ENCODE measurements at regions not wholly inside any gene's neighbourhood (a gene's known extent, or its start where the extent isn't known, plus 50 kb on each side); places are given as distances from the start of the nearest gene placed in this dataset.
A peak's percentile ranks its signal among the peaks of the same experiment; 100 is the strongest.

DNA sequence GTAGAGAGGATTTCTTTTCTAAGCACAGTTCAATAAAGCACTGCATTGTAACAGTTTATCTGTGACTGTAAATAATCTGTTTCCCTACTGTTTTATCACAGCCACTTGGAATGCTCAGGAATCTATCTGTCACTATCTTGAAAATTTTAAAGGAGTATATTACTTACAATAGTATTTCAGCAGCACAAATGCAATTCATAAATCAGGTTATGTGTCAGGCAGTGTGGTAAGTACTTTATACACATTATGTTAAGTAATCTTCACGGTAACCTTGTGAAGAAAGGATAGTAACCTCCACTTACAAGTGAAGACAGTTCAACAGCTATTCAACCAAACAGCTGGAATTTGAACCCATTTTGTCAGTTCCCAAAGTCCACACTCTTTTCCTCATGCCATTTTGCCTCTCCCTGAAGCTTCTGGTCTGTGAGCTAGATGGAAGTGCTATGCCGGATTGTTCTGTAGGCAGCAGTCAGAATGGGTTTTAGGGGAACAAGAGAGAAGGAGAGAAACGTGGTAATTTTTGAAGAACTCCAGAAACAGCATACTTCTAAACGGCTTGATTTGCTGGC lies 125.0 kb downstream of the KLF12 start:
- DNase-seq: no peak
- no peaks in the 10 kb centered on the region for H4K20me1 ChIP-seq (ENCODE audit: insufficient read depth, low read depth, low read length)
- peaks cover 93% of the 10 kb centered on the region for H3K79me2 ChIP-seq (ENCODE audit: low read length)
- 0 out of 2 replicates have a peak overlapping the region, but pooled peaks have one; percentile 4 for H3K27ac ChIP-seq (ENCODE audit: low read length)
- no peak overlapping the region for H3K9ac ChIP-seq (ENCODE audit: low read length)
- no peak overlapping the region for H2AFZ ChIP-seq (ENCODE audit: low read length)
- peaks cover 61% of the 10 kb centered on the region for H3K4me1 ChIP-seq (ENCODE audit: low read length)
- H3K36me3 ChIP-seq (ENCODE audit: insufficient read depth, low read length): peaks cover 8% of the 10 kb centered on the region; the same call in 1 of the 2 replicates
- no peak overlapping the region for H3K4me2 ChIP-seq (ENCODE audit: low read depth, low read length, poor library complexity, severe bottlenecking)
- H3K9me3 ChIP-seq (ENCODE audit: low read length): no peaks in the 10 kb centered on the region
- H3K27me3 ChIP-seq (ENCODE audit: low read length): no peaks in the 10 kb centered on the region
- H3K9me2 ChIP-seq (replicated peaks; ENCODE audit: insufficient read depth, low read length): no peaks in the 10 kb centered on the region
- no peak overlapping the region for H3K4me3 ChIP-seq (ENCODE audit: low read length)

DNA sequence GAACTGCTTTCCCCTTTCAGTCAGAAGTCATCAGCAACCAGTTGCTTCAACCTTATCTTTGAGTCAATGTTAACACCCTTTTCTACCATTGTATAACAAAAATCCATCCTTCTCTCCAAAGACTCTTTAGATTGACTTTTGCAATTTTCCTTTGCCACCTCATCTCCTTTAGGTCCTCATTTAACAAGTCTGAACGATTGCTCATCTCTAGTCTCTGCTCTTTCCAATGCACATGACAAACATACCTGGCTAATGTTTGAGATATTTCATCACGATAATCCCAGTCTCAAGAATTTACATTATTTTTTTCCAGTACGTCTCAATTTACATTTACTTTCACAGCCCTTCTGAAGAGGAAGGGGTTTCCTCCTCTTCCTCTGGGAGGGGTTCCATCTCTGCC lies 127.5 kb downstream of the KLF12 start:
- no peak for DNase-seq
- no peak overlapping the region for H2AFZ ChIP-seq (ENCODE audit: low read length)
- H4K20me1 ChIP-seq (ENCODE audit: insufficient read depth, low read depth, low read length): no peaks in the 10 kb centered on the region
- no peaks in the 10 kb centered on the region for H3K9me3 ChIP-seq (ENCODE audit: low read length)
- H3K4me1 ChIP-seq (ENCODE audit: low read length): peaks cover 52% of the 10 kb centered on the region
- no peak overlapping the region for H3K9ac ChIP-seq (ENCODE audit: low read length)
- H3K27me3 ChIP-seq (ENCODE audit: low read length): no peaks in the 10 kb centered on the region
- peaks cover 6% of the 10 kb centered on the region; the same call in 1 of the 2 replicates for H3K36me3 ChIP-seq (ENCODE audit: insufficient read depth, low read length)
- H3K4me2 ChIP-seq (ENCODE audit: low read depth, low read length, poor library complexity, severe bottlenecking): no peak overlapping the region
- H3K4me3 ChIP-seq (ENCODE audit: low read length): no peak overlapping the region
- H3K79me2 ChIP-seq (ENCODE audit: low read length): peaks cover 91% of the 10 kb centered on the region
- no peaks in the 10 kb centered on the region for H3K9me2 ChIP-seq (replicated peaks; ENCODE audit: insufficient read depth, low read length)
- peak overlapping the region; percentile 24; the same call in 1 of the 2 replicates for H3K27ac ChIP-seq (ENCODE audit: low read length)

DNA sequence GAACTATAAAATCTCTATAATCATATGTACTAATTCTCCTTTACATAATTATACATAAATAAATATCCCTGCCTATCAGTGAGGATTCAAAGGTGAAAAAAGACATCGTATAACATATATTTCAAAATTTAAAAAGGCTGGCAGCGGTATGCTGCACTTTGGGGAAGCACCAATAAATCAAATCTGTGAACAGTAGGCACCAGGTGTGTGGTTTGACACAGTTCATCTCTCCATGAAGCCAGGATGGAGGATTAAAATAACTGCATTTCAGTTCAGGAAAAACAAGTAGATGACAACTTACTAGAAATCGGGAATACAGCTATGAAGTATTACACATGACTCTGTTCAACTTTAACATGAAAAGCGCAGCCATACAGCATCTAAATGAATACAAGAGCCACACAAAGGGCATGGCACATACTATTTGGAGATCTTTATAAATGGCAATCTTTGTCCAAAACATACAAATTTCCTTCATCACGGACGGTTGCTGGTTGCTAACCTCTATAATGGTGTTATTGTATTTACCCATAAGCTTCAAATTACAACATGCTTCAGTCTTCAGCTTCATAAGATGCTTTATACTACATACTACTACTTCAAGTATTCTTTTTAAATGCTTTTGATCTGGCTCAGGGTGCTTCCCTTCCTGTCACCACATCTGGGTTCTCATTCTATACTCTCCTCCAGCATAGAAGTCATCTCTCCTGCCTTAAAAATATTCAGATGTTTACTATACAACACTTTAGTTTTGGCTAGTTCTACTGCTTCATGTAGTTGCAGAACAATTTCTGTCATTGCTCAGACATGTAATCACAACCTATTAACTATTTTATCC lies 128.7 kb downstream of the KLF12 start:
- Histone ChIP-seq H3K4me3 (ENCODE audit: low read length) (no peak overlapping the region; the same call in 1 of the 2 replicates), H3K36me3 (ENCODE audit: insufficient read depth, low read length) (peaks cover 6% of the 10 kb centered on the region; the same call in 1 of the 2 replicates), H3K4me1 (ENCODE audit: low read length) (peaks cover 59% of the 10 kb centered on the region), H3K9me3 (ENCODE audit: low read length) (no peaks in the 10 kb centered on the region), H4K20me1 (ENCODE audit: insufficient read depth, low read depth, low read length) (no peaks in the 10 kb centered on the region), H3K9me2 (replicated peaks; ENCODE audit: insufficient read depth, low read length) (no peaks in the 10 kb centered on the region), H3K9ac (ENCODE audit: low read length) (no peak overlapping the region), H3K4me2 (ENCODE audit: low read depth, low read length, poor library complexity, severe bottlenecking) (peak overlapping the region; percentile 54), H2AFZ (ENCODE audit: low read length) (no peak overlapping the region), H3K27ac (ENCODE audit: low read length) (peak overlapping the region; percentile 54), H3K27me3 (ENCODE audit: low read length) (no peaks in the 10 kb centered on the region), H3K79me2 (ENCODE audit: low read length) (peaks cover 91% of the 10 kb centered on the region)
- DNase-seq: no peak

DNA sequence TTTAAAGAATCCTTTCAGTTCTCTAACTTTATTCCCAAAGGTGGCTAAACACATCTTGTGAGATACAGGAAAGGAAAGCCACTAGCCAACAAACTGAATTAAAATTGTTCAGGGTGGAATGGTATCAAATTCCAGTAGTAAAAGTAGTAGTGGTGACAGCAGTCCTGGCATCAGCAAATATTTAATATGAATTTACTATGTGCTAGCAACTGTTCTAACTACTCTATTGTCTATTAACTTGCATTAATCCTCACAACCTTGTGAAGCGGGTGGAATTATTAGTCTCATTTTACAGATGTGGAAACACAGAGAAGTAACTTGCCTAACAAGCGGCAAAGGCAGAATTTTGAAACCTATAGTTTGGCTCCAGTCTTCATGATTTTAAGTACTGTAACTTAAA lies 130.1 kb downstream of the KLF12 start:
- peak overlapping the region; percentile 12; the same call in 1 of the 2 replicates for H3K9ac ChIP-seq (ENCODE audit: low read length)
- H4K20me1 ChIP-seq (ENCODE audit: insufficient read depth, low read depth, low read length): no peaks in the 10 kb centered on the region
- peaks cover 6% of the 10 kb centered on the region; the same call in 1 of the 2 replicates for H3K36me3 ChIP-seq (ENCODE audit: insufficient read depth, low read length)
- peak overlapping the region; percentile 54 for H3K4me2 ChIP-seq (ENCODE audit: low read depth, low read length, poor library complexity, severe bottlenecking)
- H3K27me3 ChIP-seq (ENCODE audit: low read length): no peaks in the 10 kb centered on the region
- peaks cover 89% of the 10 kb centered on the region for H3K79me2 ChIP-seq (ENCODE audit: low read length)
- 0 out of 2 replicates have a peak overlapping the region, but pooled peaks have one; percentile 4 for H3K4me3 ChIP-seq (ENCODE audit: low read length)
- H3K9me2 ChIP-seq (replicated peaks; ENCODE audit: insufficient read depth, low read length): no peaks in the 10 kb centered on the region
- H3K4me1 ChIP-seq (ENCODE audit: low read length): peaks cover 70% of the 10 kb centered on the region
- peak overlapping the region; percentile 54 for H3K27ac ChIP-seq (ENCODE audit: low read length)
- DNase-seq: no peak
- no peak overlapping the region for H2AFZ ChIP-seq (ENCODE audit: low read length)
- no peaks in the 10 kb centered on the region for H3K9me3 ChIP-seq (ENCODE audit: low read length)

DNA sequence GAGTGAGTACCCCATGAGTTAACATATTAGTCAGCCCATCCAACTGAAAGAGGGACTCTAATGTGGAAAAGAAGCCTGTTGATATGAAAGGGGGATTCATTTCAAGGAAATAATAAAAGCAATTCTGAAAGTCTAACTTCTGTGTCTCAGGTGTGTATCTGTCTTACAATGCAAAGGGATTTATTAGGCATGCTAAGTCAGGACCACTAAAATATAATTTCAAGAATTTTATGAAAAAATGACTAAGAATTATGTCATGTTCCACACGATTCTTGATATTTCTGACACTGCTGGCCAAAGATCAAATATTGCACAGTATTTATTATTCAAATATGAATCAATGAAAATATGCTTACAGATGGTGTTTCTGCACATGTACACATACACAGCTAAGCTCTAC lies 130.8 kb downstream of the KLF12 start:
- H3K79me2 ChIP-seq (ENCODE audit: low read length): peaks cover 89% of the 10 kb centered on the region
- H3K9me3 ChIP-seq (ENCODE audit: low read length): no peaks in the 10 kb centered on the region
- H3K36me3 ChIP-seq (ENCODE audit: insufficient read depth, low read length): peaks cover 3% of the 10 kb centered on the region; the same call in 1 of the 2 replicates
- no peaks in the 10 kb centered on the region for H4K20me1 ChIP-seq (ENCODE audit: insufficient read depth, low read depth, low read length)
- no peak for DNase-seq
- H3K4me2 ChIP-seq (ENCODE audit: low read depth, low read length, poor library complexity, severe bottlenecking): peak overlapping the region; percentile 54
- no peak overlapping the region for H3K4me3 ChIP-seq (ENCODE audit: low read length)
- peak overlapping the region; percentile 54 for H3K27ac ChIP-seq (ENCODE audit: low read length)
- H3K4me1 ChIP-seq (ENCODE audit: low read length): peaks cover 77% of the 10 kb centered on the region
- H3K9ac ChIP-seq (ENCODE audit: low read length): no peak overlapping the region
- H3K9me2 ChIP-seq (replicated peaks; ENCODE audit: insufficient read depth, low read length): no peaks in the 10 kb centered on the region
- no peak overlapping the region for H2AFZ ChIP-seq (ENCODE audit: low read length)
- no peaks in the 10 kb centered on the region for H3K27me3 ChIP-seq (ENCODE audit: low read length)

DNA sequence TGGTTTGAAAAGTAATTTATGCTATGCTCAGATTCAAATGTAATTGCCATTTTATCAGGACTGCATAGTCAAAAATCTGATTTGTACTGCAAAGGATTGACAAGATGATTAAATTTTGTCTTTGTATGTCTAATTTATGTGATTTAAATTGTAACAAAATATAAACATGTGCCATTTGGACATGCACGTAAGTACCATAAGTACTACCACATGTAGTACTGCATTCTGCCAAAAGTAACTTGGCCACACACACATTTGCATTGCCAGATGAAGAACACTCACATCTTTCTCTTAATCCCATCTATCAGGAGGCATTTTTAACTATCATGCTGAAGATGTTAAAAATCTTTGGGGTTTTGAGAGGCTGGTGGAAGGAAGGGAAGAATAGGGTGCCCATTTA lies 133.3 kb downstream of the KLF12 start:
- Histone ChIP-seq H3K9ac (ENCODE audit: low read length) (no peak overlapping the region), H3K4me2 (ENCODE audit: low read depth, low read length, poor library complexity, severe bottlenecking) (peak overlapping the region; percentile 30), H3K4me3 (ENCODE audit: low read length) (no peak overlapping the region), H3K9me3 (ENCODE audit: low read length) (no peaks in the 10 kb centered on the region), H3K36me3 (ENCODE audit: insufficient read depth, low read length) (no peaks in the 10 kb centered on the region), H3K4me1 (ENCODE audit: low read length) (peaks cover 90% of the 10 kb centered on the region), H2AFZ (ENCODE audit: low read length) (no peak overlapping the region), H3K27ac (ENCODE audit: low read length) (peak overlapping the region; percentile 98), H4K20me1 (ENCODE audit: insufficient read depth, low read depth, low read length) (no peaks in the 10 kb centered on the region), H3K27me3 (ENCODE audit: low read length) (no peaks in the 10 kb centered on the region), H3K9me2 (replicated peaks; ENCODE audit: insufficient read depth, low read length) (no peaks in the 10 kb centered on the region), H3K79me2 (ENCODE audit: low read length) (peaks cover 94% of the 10 kb centered on the region)
- no peak for DNase-seq

DNA sequence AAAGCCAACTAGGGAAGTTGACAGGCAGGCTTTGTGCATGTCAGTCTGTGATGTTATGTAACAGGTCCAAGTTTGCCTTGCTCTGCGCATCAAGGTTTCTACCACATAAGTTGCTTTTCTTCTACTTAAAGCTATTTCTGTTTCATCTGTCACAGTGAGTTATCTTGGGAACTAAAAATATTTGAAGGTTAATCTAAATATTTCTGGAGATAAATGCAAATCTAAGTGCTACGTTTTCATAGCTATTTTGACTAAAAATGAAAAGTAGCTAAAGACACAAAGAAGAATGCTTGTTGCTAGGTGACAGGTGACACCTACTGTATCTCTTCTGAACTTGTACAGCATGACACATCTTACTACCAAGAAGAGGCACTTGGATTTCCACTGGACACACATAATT lies 135.6 kb downstream of the KLF12 start:
- peak overlapping the region; percentile 32 for H3K4me3 ChIP-seq (ENCODE audit: low read length)
- H3K9me2 ChIP-seq (replicated peaks; ENCODE audit: insufficient read depth, low read length): no peaks in the 10 kb centered on the region
- peak overlapping the region; percentile 53 for H3K4me2 ChIP-seq (ENCODE audit: low read depth, low read length, poor library complexity, severe bottlenecking)
- H3K79me2 ChIP-seq (ENCODE audit: low read length): peaks cover 95% of the 10 kb centered on the region
- peak overlapping the region; percentile 34; the same call in 1 of the 2 replicates for H3K9ac ChIP-seq (ENCODE audit: low read length)
- no peaks in the 10 kb centered on the region for H3K27me3 ChIP-seq (ENCODE audit: low read length)
- H3K27ac ChIP-seq (ENCODE audit: low read length): peak overlapping the region; percentile 98
- peak; percentile 89 for DNase-seq
- no peaks in the 10 kb centered on the region for H3K9me3 ChIP-seq (ENCODE audit: low read length)
- H3K36me3 ChIP-seq (ENCODE audit: insufficient read depth, low read length): peaks cover under 1% of the 10 kb centered on the region; the same call in 1 of the 2 replicates
- no peaks in the 10 kb centered on the region for H4K20me1 ChIP-seq (ENCODE audit: insufficient read depth, low read depth, low read length)
- H3K4me1 ChIP-seq (ENCODE audit: low read length): peaks cover 90% of the 10 kb centered on the region
- H2AFZ ChIP-seq (ENCODE audit: low read length): no peak overlapping the region

DNA sequence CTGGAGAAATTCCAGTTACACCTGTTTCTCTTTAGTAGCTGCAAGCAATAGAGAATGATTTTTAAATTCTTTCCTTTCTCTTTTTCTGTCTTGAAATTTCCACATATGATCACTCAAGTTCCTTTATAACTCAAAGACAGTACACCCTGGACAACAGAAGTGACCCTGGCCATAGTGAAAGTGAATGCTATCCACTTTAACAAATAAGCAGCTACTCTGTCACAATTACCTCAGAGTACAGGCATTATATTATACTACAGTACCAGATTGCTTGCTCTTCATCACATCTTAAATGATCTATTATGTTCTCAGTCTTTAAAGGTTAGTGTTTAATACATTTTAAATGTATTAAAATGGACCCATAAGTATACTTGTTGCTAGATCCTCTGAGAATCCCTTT lies 136.2 kb downstream of the KLF12 start:
- H3K27me3 ChIP-seq (ENCODE audit: low read length): no peaks in the 10 kb centered on the region
- DNase-seq: no peak
- H3K36me3 ChIP-seq (ENCODE audit: insufficient read depth, low read length): peaks cover 5% of the 10 kb centered on the region; the same call in 1 of the 2 replicates
- no peaks in the 10 kb centered on the region for H4K20me1 ChIP-seq (ENCODE audit: insufficient read depth, low read depth, low read length)
- H3K4me1 ChIP-seq (ENCODE audit: low read length): peaks cover 91% of the 10 kb centered on the region
- H3K27ac ChIP-seq (ENCODE audit: low read length): peak overlapping the region; percentile 98
- H2AFZ ChIP-seq (ENCODE audit: low read length): no peak overlapping the region
- no peaks in the 10 kb centered on the region for H3K9me3 ChIP-seq (ENCODE audit: low read length)
- H3K4me2 ChIP-seq (ENCODE audit: low read depth, low read length, poor library complexity, severe bottlenecking): peak overlapping the region; percentile 53
- H3K4me3 ChIP-seq (ENCODE audit: low read length): peak overlapping the region; percentile 32; the same call in 1 of the 2 replicates
- H3K9me2 ChIP-seq (replicated peaks; ENCODE audit: insufficient read depth, low read length): no peaks in the 10 kb centered on the region
- H3K9ac ChIP-seq (ENCODE audit: low read length): peak overlapping the region; percentile 34; the same call in 1 of the 2 replicates
- peaks cover 94% of the 10 kb centered on the region for H3K79me2 ChIP-seq (ENCODE audit: low read length)
